ENCODE measurements at regions not wholly inside any gene's neighbourhood (a gene's known extent, or its start where the extent isn't known, plus 50 kb on each side); places are given as distances from the start of the nearest gene placed in this dataset.

- DNase-seq = no peak
- H3K4me1 Mint-ChIP-seq = peaks cover 47% of the 10 kb centered on the region
- no peaks in the 10 kb centered on the region for H3K9me3 Mint-ChIP-seq
- H3K36me3 Mint-ChIP-seq (ENCODE audit: low read depth) = peaks cover 7% of the 10 kb centered on the region
- H3K4me3 Mint-ChIP-seq = no peak overlapping the region
- no peak for TF ChIP-seq CTCF (IDR thresholded peaks at IDR 0.05)
- H3K27ac Mint-ChIP-seq = no peak overlapping the region
- peaks cover 6% of the 10 kb centered on the region for H3K27me3 Mint-ChIP-seq (ENCODE audit: low read depth, poor library complexity)
Observed at GRCh38 chr18:23337599-23338444, 115.3 kb upstream of the RIOK3 start.

DNA sequence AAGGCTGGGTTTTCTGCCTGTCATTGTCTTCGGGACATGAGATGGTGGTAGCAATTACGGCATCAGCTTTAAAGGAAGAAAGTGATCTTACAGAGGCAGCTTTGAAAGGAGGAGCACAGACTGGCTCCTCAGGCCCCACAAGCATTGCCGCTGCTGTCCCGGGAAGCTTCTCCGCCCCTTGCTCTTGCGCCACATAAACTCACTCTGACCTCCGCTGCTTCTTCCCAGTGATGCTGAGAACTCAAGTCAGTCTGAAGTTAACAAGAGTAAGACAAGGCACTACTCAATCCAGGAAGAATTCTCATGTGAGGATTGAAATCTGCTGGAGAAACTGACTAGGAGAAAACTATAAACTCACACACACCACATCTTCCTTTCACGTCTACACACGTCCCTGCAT lies 112.4 kb upstream of the RIOK3 start:
- no peak overlapping the region for H3K4me3 Mint-ChIP-seq
- TF ChIP-seq CTCF (IDR thresholded peaks at IDR 0.05) = no peak
- no peaks in the 10 kb centered on the region for H3K9me3 Mint-ChIP-seq
- DNase-seq = peak; percentile 12
- peaks cover 22% of the 10 kb centered on the region for H3K36me3 Mint-ChIP-seq (ENCODE audit: low read depth)
- peaks cover 8% of the 10 kb centered on the region for H3K27me3 Mint-ChIP-seq (ENCODE audit: low read depth, poor library complexity)
- peaks cover 29% of the 10 kb centered on the region for H3K4me1 Mint-ChIP-seq
- peak overlapping the region; percentile 8 for H3K27ac Mint-ChIP-seq

DNA sequence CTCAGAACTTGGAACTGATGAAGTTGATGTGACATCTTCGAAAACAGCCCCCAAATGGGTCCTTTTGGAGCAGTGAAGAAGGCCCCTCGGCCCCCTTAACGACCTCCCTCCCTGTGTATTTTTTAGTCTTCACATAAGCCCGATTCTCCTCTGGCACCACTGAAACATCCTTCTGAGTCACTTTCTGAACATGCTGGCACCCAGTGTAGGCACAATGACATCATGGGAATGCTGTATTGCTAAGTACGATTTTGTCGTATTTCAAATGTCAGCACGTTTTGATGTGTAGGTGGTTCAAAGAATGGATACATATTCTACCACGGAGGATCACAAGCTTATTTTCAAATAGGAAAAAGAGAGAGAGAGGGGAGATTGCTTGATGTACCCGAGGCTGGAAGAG lies 111.7 kb upstream of the RIOK3 start:
- H3K4me1 Mint-ChIP-seq = peaks cover 29% of the 10 kb centered on the region
- no peak for TF ChIP-seq CTCF (IDR thresholded peaks at IDR 0.05)
- H3K27me3 Mint-ChIP-seq (ENCODE audit: low read depth, poor library complexity) = peaks cover 8% of the 10 kb centered on the region
- H3K36me3 Mint-ChIP-seq (ENCODE audit: low read depth) = peaks cover 24% of the 10 kb centered on the region
- H3K9me3 Mint-ChIP-seq = no peaks in the 10 kb centered on the region
- DNase-seq = no peak
- H3K27ac Mint-ChIP-seq = peak overlapping the region; percentile 23
- H3K4me3 Mint-ChIP-seq = no peak overlapping the region

DNA sequence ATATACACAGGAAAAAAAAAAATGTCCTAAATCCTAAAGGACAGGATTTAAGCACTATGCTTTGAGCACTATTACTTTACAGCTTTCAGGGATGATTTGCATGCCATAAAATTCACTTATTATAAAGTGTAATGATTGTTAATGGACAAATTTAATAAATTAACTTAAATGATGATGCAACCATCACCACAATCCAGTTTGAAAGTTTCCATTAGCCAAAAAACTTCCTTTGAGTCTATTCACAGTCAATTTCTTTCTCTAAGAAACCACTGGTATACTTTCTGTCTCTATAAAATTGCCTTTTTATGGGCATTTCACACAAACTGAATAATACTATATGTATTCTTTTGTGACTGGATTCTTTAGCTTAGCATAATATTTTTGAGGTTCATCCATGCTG lies 111.1 kb upstream of the RIOK3 start:
- H3K4me3 Mint-ChIP-seq = no peak overlapping the region
- H3K27ac Mint-ChIP-seq = no peak overlapping the region
- H3K9me3 Mint-ChIP-seq = no peaks in the 10 kb centered on the region
- H3K36me3 Mint-ChIP-seq (ENCODE audit: low read depth) = peaks cover 20% of the 10 kb centered on the region
- peaks cover 3% of the 10 kb centered on the region for H3K27me3 Mint-ChIP-seq (ENCODE audit: low read depth, poor library complexity)
- TF ChIP-seq CTCF (IDR thresholded peaks at IDR 0.05) = no peak
- no peak for DNase-seq
- H3K4me1 Mint-ChIP-seq = peaks cover 23% of the 10 kb centered on the region

- TF ChIP-seq CTCF (IDR thresholded peaks at IDR 0.05) = no peak
- Mint-ChIP-seq H3K27ac (no peak overlapping the region), H3K4me3 (no peak overlapping the region), H3K27me3 (ENCODE audit: low read depth, poor library complexity) (peaks cover 5% of the 10 kb centered on the region), H3K36me3 (ENCODE audit: low read depth) (peaks cover 24% of the 10 kb centered on the region), H3K9me3 (no peaks in the 10 kb centered on the region), H3K4me1 (peaks cover 26% of the 10 kb centered on the region)
- no peak for DNase-seq
Observed at GRCh38 chr18:23342506-23342905, 110.6 kb upstream of the RIOK3 start.

DNA sequence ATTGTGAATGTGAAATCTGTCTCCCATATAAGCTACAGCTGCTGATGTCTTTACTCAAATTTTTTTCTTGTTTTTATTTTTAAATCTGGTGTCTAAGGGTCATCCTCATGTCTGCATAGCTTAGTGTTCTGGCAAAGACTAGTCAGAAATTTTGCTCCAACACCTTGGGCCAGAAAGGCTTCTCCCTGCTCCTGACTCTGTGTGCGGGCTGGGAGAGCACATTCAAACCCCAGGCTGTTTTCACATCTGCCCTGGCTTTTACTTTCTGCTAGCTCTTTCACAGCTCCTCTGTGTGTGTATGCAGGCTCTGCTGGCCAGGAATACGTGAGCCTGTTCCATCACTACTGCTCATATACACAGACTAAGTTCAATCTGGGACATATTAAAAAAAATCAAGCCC lies 102.9 kb upstream of the RIOK3 start:
- H3K9me3 Mint-ChIP-seq = peaks cover 25% of the 10 kb centered on the region
- no peak overlapping the region for H3K4me3 Mint-ChIP-seq
- no peak for DNase-seq
- peaks cover 34% of the 10 kb centered on the region for H3K4me1 Mint-ChIP-seq
- no peak overlapping the region for H3K27ac Mint-ChIP-seq
- no peak for TF ChIP-seq CTCF (IDR thresholded peaks at IDR 0.05)
- peaks cover 9% of the 10 kb centered on the region for H3K27me3 Mint-ChIP-seq (ENCODE audit: low read depth, poor library complexity)
- H3K36me3 Mint-ChIP-seq (ENCODE audit: low read depth) = peaks cover 59% of the 10 kb centered on the region

All from nephron progenitor cell (in vitro differentiated cells).